IMR-90 (cell line): ENCODE measurements at regions not wholly inside any gene's neighbourhood (a gene's known extent, or its start where the extent isn't known, plus 50 kb on each side); places are given as distances from the start of the nearest gene placed in this dataset.

Source experiments
- ATAC-seq: fragments of 200-7000 bp; cut with Tn5 transposase; 2 replicates; pipeline ENCODE4 v1.9.1; 2020; ENCODE audit warnings: low read depth, mild to moderate bottlenecking, moderate library complexity
- BruUV-seq: library from RNA; stranded (reverse); fragments of 400-500 nt; replicated peaks from 2 replicates; lab custom pipeline; 2021; lab: Mats Ljungman, UMichigan
- CTCF ChIA-PET: fragments of 300-600 bp; formaldehyde crosslinking; extraction: SDS; loops from one replicate; lab custom pipeline; 2021; ENCODE audit warnings: antibody characterized with exemption; lab: Yijun Ruan, JAX
- POLR2A ChIA-PET: fragments of 300-600 bp; sonication (Branson Sonifier 250); formaldehyde crosslinking; loops from one replicate; lab custom pipeline; 2022; ENCODE audit warnings: antibody characterized with exemption; ENCODE audit not compliant: unreplicated experiment; lab: Charles Lee
- DNase-seq: peaks from one replicate; pipeline ENCODE4 v3.0.0; 2013
- H2AFZ ChIP-seq: replicated peaks from 2 replicates; pipeline ENCODE3; 2013; ENCODE audit warnings: low read length, mild to moderate bottlenecking; ENCODE audit not compliant: poor library complexity
- H2AK5ac ChIP-seq: 2 replicates; pipeline ENCODE4 v1.6.1; 2013; ENCODE audit warnings: low read depth, low read length, inconsistent platforms
- H2AK9ac ChIP-seq: replicated peaks from 2 replicates; pipeline ENCODE3; 2013; ENCODE audit warnings: mild to moderate bottlenecking, low read depth, low read length, moderate library complexity; ENCODE audit not compliant: poor library complexity
- H2BK120ac ChIP-seq: 2 replicates; pipeline ENCODE4 v1.6.1; 2013; ENCODE audit warnings: low read depth, low read length, inconsistent platforms
- H2BK15ac ChIP-seq: 3 replicates; pipeline ENCODE4 v1.6.1; 2013; ENCODE audit warnings: low read depth, low read length, inconsistent platforms
- H2BK20ac ChIP-seq: 2 replicates; pipeline ENCODE4 v1.6.1; 2013; ENCODE audit warnings: low read depth, mild to moderate bottlenecking, inconsistent platforms, low read length, moderate library complexity
- H2BK5ac ChIP-seq: 2 replicates; pipeline ENCODE4 v1.6.1; 2013; ENCODE audit warnings: mild to moderate bottlenecking, low read depth, low read length, inconsistent platforms; ENCODE audit not compliant: poor library complexity, severe bottlenecking
- H3K14ac ChIP-seq: replicated peaks from 2 replicates; pipeline ENCODE4 v1.6.1; 2013; ENCODE audit warnings: low read depth, low read length, inconsistent platforms
- H3K18ac ChIP-seq: 2 replicates; pipeline ENCODE4 v1.6.1; 2013; ENCODE audit warnings: low read depth, low read length, control low read depth
- H3K23ac ChIP-seq: 2 replicates; pipeline ENCODE4 v1.6.1; 2013; ENCODE audit warnings: low read depth, low read length, inconsistent platforms
- H3K27ac ChIP-seq: 2 replicates; pipeline ENCODE4 v1.5.1; 2013; ENCODE audit warnings: mild to moderate bottlenecking, control low read depth, low read length; ENCODE audit not compliant: insufficient read depth
- H3K27me3 ChIP-seq: 2 replicates; pipeline ENCODE4 v1.6.1; 2013; ENCODE audit warnings: low read length; ENCODE audit not compliant: control insufficient read depth, insufficient read depth
- H3K36me3 ChIP-seq: 2 replicates; pipeline ENCODE4 v1.6.1; 2013; ENCODE audit warnings: low read length, mixed read lengths; ENCODE audit not compliant: control insufficient read depth, insufficient read depth
- H3K4ac ChIP-seq: 2 replicates; pipeline ENCODE4 v1.6.1; 2013; ENCODE audit warnings: low read depth, low read length, inconsistent platforms
- H3K4me1 ChIP-seq: 2 replicates; pipeline ENCODE4 v1.6.1; 2013; ENCODE audit warnings: low read length, mixed read lengths; ENCODE audit not compliant: control insufficient read depth, insufficient read depth
- H3K4me2 ChIP-seq: 2 replicates; pipeline ENCODE4 v1.6.1; 2013; ENCODE audit warnings: low read depth, mild to moderate bottlenecking, control low read depth, low read length, moderate library complexity
- H3K4me3 ChIP-seq: 2 replicates; pipeline ENCODE4 v1.5.1; 2013; ENCODE audit warnings: low read depth, mild to moderate bottlenecking, control low read depth, low read length, moderate library complexity; ENCODE audit not compliant: insufficient read depth
- H3K56ac ChIP-seq: 2 replicates; pipeline ENCODE4 v1.6.1; 2013; ENCODE audit warnings: low read length, inconsistent platforms; ENCODE audit not compliant: insufficient read depth; ENCODE audit errors: extremely low read depth
- H3K79me1 ChIP-seq, 2 experiments: 2 replicates each; pipeline ENCODE4 v1.6.1; 2013; ENCODE audit warnings: low read length in 2 of 2, inconsistent platforms in 1 of 2, low read depth in 1 of 2
- H3K9ac ChIP-seq: 2 replicates; pipeline ENCODE4 v1.6.1; 2013; ENCODE audit warnings: low read depth, low read length, control low read depth
- H3K9me1 ChIP-seq: 2 replicates; pipeline ENCODE4 v1.6.1; 2013; ENCODE audit warnings: low read length, inconsistent platforms; ENCODE audit not compliant: insufficient read depth
- H3K9me3 ChIP-seq: 2 replicates; pipeline ENCODE4 v1.6.1; 2013; ENCODE audit warnings: low read length; ENCODE audit not compliant: control insufficient read depth, insufficient read depth
- H4K20me1 ChIP-seq: 2 replicates; pipeline ENCODE4 v1.6.1; 2013; ENCODE audit warnings: low read length, inconsistent platforms; ENCODE audit not compliant: insufficient read depth
- H4K5ac ChIP-seq: 2 replicates; pipeline ENCODE4 v1.6.1; 2013; ENCODE audit warnings: mild to moderate bottlenecking, low read depth, low read length, control low read depth
- H4K8ac ChIP-seq, 2 experiments: 2 replicates each; pipeline ENCODE4 v1.6.1; 2013; ENCODE audit warnings: low read depth in 2 of 2, low read length in 2 of 2, control low read depth in 1 of 2, inconsistent platforms in 1 of 2
- H4K91ac ChIP-seq: 2 replicates; pipeline ENCODE4 v1.6.1; 2013; ENCODE audit warnings: low read depth, low read length, inconsistent platforms; ENCODE audit not compliant: insufficient read depth
- BHLHE40 ChIP-seq: fragments of 150-350 bp; IDR thresholded peaks from 2 replicates; pipeline ENCODE4 v1.6.1; 2016; ENCODE audit warnings: mild to moderate bottlenecking, low read depth, low read length
- FOS ChIP-seq: fragments of 150-350 bp; IDR thresholded peaks from 2 replicates; pipeline ENCODE4 v1.6.1; 2016; ENCODE audit warnings: low read depth, low read length
- MAFK ChIP-seq: IDR thresholded peaks from 2 replicates; pipeline ENCODE4 v1.6.1; 2012; ENCODE audit warnings: low read depth, low read length, improper control_type of control experiment
- MAZ ChIP-seq: IDR thresholded peaks from 2 replicates; pipeline ENCODE4 v1.6.1; 2012; ENCODE audit warnings: low read depth, mild to moderate bottlenecking, low read length, improper control_type of control experiment, moderate library complexity, borderline replicate concordance
- NFE2L2 ChIP-seq: fragments of 150-350 bp; IDR thresholded peaks from 2 replicates; pipeline ENCODE4 v1.6.1; 2016; ENCODE audit warnings: low read depth, mild to moderate bottlenecking, low read length
- RCOR1 ChIP-seq: IDR thresholded peaks from 2 replicates; pipeline ENCODE4 v1.6.1; 2012; ENCODE audit warnings: mild to moderate bottlenecking, low read length, improper control_type of control experiment; ENCODE audit not compliant: insufficient replicate concordance
- WGBS, 2 experiments: methylation state at CpG; one replicate each; pipeline versions ENCODE4 v1.1.5 to v1.1.7; 2013; ENCODE audit warnings: missing lambda C conversion rate in 2 of 2; ENCODE audit not compliant: insufficient read length in 1 of 2; ENCODE audit errors: extremely low coverage in 2 of 2; 5-methylcytosine and 5-hydroxymethylcytosine counted together
- dilution Hi-C: fragments of 300-500 bp; cut with HindIII; formaldehyde crosslinking; loops from one replicate; pipeline ENCODE4 v1.14.3; 2018; ENCODE audit warnings: low sequenced_read_pairs; ENCODE audit not compliant: unreplicated experiment
- in situ Hi-C: fragments of 300-500 bp; cut with MboI; formaldehyde crosslinking; loops from 3 replicates; pipeline ENCODE4 v1.14.3; 2019; ENCODE audit warnings: low sequenced_read_pairs, inconsistent platforms, mixed read lengths
- intact Hi-C: fragments of 100-400 bp; cut with micrococcal nuclease; formaldehyde crosslinking; loops from 2 replicates; pipeline ENCODE4 v1.10.0; 2022

GRCh38 chr7:20019757-20020432 lies 197.3 kb downstream of the MACC1 start:
- Histone ChIP-seq H3K4me3 (no peak overlapping the region), H2BK5ac (no peak overlapping the region), H3K18ac (no peak overlapping the region), H4K91ac (no peak overlapping the region), H3K4me2 (no peak overlapping the region), H3K9me1 (no peaks in the 10 kb centered on the region), H3K9me3 (no peaks in the 10 kb centered on the region), H2AFZ (no peak overlapping the region), H4K20me1 (no peaks in the 10 kb centered on the region), H4K8ac (no peak overlapping the region), H3K36me3 (no peaks in the 10 kb centered on the region), H2AK5ac (no peak overlapping the region), H3K27me3 (no peaks in the 10 kb centered on the region), H3K4ac (no peak overlapping the region), H3K56ac (no peak overlapping the region), H3K4me1 (no peaks in the 10 kb centered on the region), H2BK120ac (no peak overlapping the region), H2AK9ac (no peak overlapping the region), H3K9ac (no peak overlapping the region), H3K14ac (no peak overlapping the region), H3K79me1 (no peaks in the 10 kb centered on the region), H2BK15ac (no peak overlapping the region), H4K5ac (no peak overlapping the region), H2BK20ac (no peak overlapping the region), H3K23ac (no peak overlapping the region), H3K27ac (no peak overlapping the region)
- no peak for TF ChIP-seq BHLHE40
- TF ChIP-seq FOS: no peak
- TF ChIP-seq MAZ: no peak
- TF ChIP-seq RCOR1: no peak
- no peak for TF ChIP-seq MAFK
- no peak for TF ChIP-seq NFE2L2
- dilution Hi-C loops: no loop called here
- ATAC-seq: no peak
- in situ Hi-C loops: no loop called here
- no TSS peak for BruUV-seq
- CTCF ChIA-PET: interaction anchor here (0.6 to 1.3 kb wide), 2 partner anchors 13 to 47 kb away, joined by 3 read pairs; no protein-coding TSS in a partner anchor
- POLR2A ChIA-PET: no interaction called here
- DNase-seq: no peak
- intact Hi-C loops: no loop called here
- no CpG with 5 or more reads among the region's 2 CpGs for WGBS, 2 experiments
